ENCODE measurements at regions not wholly inside any gene's neighbourhood (a gene's known extent, or its start where the extent isn't known, plus 50 kb on each side); places are given as distances from the start of the nearest gene placed in this dataset.

GRCh38 chr5:166046956-166047355 is 2244.5 kb upstream of the WWC1 start:
- Mint-ChIP-seq H3K27me3 (ENCODE audit: low read depth in 3 of 3) (no peaks in the 10 kb centered on the region), H3K9me3 (peaks cover 0 to 7% (median 4%) of the 10 kb centered on the region in 7 donors), H3K36me3 (no peaks in the 10 kb centered on the region), H3K4me3 (no peak overlapping the region), H3K4me1 (no peaks in the 10 kb centered on the region), H3K27ac (no peak overlapping the region)
- no CpG with 5 or more reads among the region's 1 CpG for WGBS (ENCODE audit: insufficient coverage)
- Histone ChIP-seq H3K79me2 (ENCODE audit: insufficient read depth, low read length) (no peaks in the 10 kb centered on the region), H3K36me3 (replicated peaks in 1 of 2; ENCODE audit: control insufficient read depth in 1 of 2, insufficient read depth in 2 of 2, low read length in 2 of 2) (no peaks in the 10 kb centered on the region), H4K20me1 (ENCODE audit: insufficient read depth, low read length) (no peaks in the 10 kb centered on the region), H2AFZ (ENCODE audit: insufficient read depth, low read depth, low read length, poor library complexity, severe bottlenecking) (no peak overlapping the region), H3K27me3 (ENCODE audit: control insufficient read depth in 2 of 2, insufficient read depth in 2 of 2, low read length in 2 of 2) (no peaks in the 10 kb centered on the region), H3K4me1 (ENCODE audit: control insufficient read depth in 1 of 2, insufficient read depth in 2 of 2, low read length in 2 of 2) (no peaks in the 10 kb centered on the region), H3K4me3 (replicated peaks in 1 of 3; ENCODE audit: low read depth in 2 of 3, low read length in 3 of 3) (no peak overlapping the region), H3K27ac (ENCODE audit: low read depth in 1 of 2, low read length in 2 of 2) (no peak overlapping the region), H3K4me2 (replicated peaks; ENCODE audit: extremely low read depth, low read length, poor library complexity, severe bottlenecking) (no peak overlapping the region), H3K9me3 (replicated peaks in 1 of 2; ENCODE audit: control insufficient read depth in 1 of 2, insufficient read depth in 1 of 2, low read length in 2 of 2) (peaks cover 6 to 7% of the 10 kb centered on the region in 2 donors), H3K9ac (ENCODE audit: insufficient read depth, low read length, poor library complexity, severe bottlenecking) (no peak overlapping the region)
- no peak for DNase-seq
- intact Hi-C loops (cut with micrococcal nuclease): no loop called here
- no peak for TF ChIP-seq CTCF (IDR thresholded peaks at IDR 0.05)

GRCh38 chr5:166050531-166050930 is 2240.9 kb upstream of the WWC1 start:
- Mint-ChIP-seq H3K36me3 (no peaks in the 10 kb centered on the region), H3K9me3 (peaks cover 0 to 9% (median 4%) of the 10 kb centered on the region in 7 donors), H3K4me3 (no peak overlapping the region), H3K27ac (no peak overlapping the region), H3K4me1 (no peaks in the 10 kb centered on the region), H3K27me3 (ENCODE audit: low read depth in 3 of 3) (no peaks in the 10 kb centered on the region)
- Histone ChIP-seq H2AFZ (ENCODE audit: insufficient read depth, low read depth, low read length, poor library complexity, severe bottlenecking) (no peak overlapping the region), H3K4me2 (replicated peaks; ENCODE audit: extremely low read depth, low read length, poor library complexity, severe bottlenecking) (no peak overlapping the region), H3K27ac (ENCODE audit: low read depth in 1 of 2, low read length in 2 of 2) (no peak overlapping the region), H3K9ac (ENCODE audit: insufficient read depth, low read length, poor library complexity, severe bottlenecking) (no peak overlapping the region), H3K36me3 (replicated peaks in 1 of 2; ENCODE audit: control insufficient read depth in 1 of 2, insufficient read depth in 2 of 2, low read length in 2 of 2) (no peaks in the 10 kb centered on the region), H3K9me3 (replicated peaks in 1 of 2; ENCODE audit: control insufficient read depth in 1 of 2, insufficient read depth in 1 of 2, low read length in 2 of 2) (peaks cover 7% of the 10 kb centered on the region in 2 donors), H3K27me3 (ENCODE audit: control insufficient read depth in 2 of 2, insufficient read depth in 2 of 2, low read length in 2 of 2) (no peaks in the 10 kb centered on the region), H3K4me3 (replicated peaks in 1 of 3; ENCODE audit: low read depth in 2 of 3, low read length in 3 of 3) (no peak overlapping the region), H3K4me1 (ENCODE audit: control insufficient read depth in 1 of 2, insufficient read depth in 2 of 2, low read length in 2 of 2) (no peaks in the 10 kb centered on the region), H3K79me2 (ENCODE audit: insufficient read depth, low read length) (no peaks in the 10 kb centered on the region), H4K20me1 (ENCODE audit: insufficient read depth, low read length) (no peaks in the 10 kb centered on the region)
- no CpG with 5 or more reads among the region's 4 CpGs for WGBS (ENCODE audit: insufficient coverage)
- no peak for TF ChIP-seq CTCF (IDR thresholded peaks at IDR 0.05)
- intact Hi-C loops (cut with micrococcal nuclease): no loop called here
- no peak for DNase-seq

Data from CD14-positive monocyte (primary cell).